ENCODE measurements at regions not wholly inside any gene's neighbourhood (a gene's known extent, or its start where the extent isn't known, plus 50 kb on each side); places are given as distances from the start of the nearest gene placed in this dataset.

- POLR2A ChIA-PET: no interaction called here
- H3K4me1 Mint-ChIP-seq: peaks cover 2% of the 10 kb centered on the region; the same call in 1 of the 2 replicates
- no peaks in the 10 kb centered on the region for H3K36me3 Mint-ChIP-seq
- no peaks in the 10 kb centered on the region for H3K9me3 Mint-ChIP-seq
- no peak for DNase-seq (ENCODE audit: low spot score)
- no peak for ATAC-seq
- no peak for TF ChIP-seq ETV6 (CRISPR knock-in tag; IDR thresholded peaks at IDR 0.05)
- TF ChIP-seq ARID4B (CRISPR knock-in tag; IDR thresholded peaks at IDR 0.05; ENCODE audit: borderline replicate concordance): no peak
- TF ChIP-seq NFYB (CRISPR knock-in tag; conservative IDR thresholded peaks at IDR 0.05; ENCODE audit: low read depth): no peak
- no peak for TF ChIP-seq FOXK1 (CRISPR knock-in tag; IDR thresholded peaks at IDR 0.05)
- no peak for TF ChIP-seq NR1H2 (CRISPR knock-in tag; IDR thresholded peaks at IDR 0.05)
- no peak for TF ChIP-seq SOX15 (CRISPR knock-in tag; IDR thresholded peaks at IDR 0.05)
- TF ChIP-seq USF1 (CRISPR knock-in tag; IDR thresholded peaks at IDR 0.05): no peak
- TF ChIP-seq NR2C2 (CRISPR knock-in tag; IDR thresholded peaks at IDR 0.05): no peak
- TF ChIP-seq PRDM15 (CRISPR knock-in tag; IDR thresholded peaks at IDR 0.05): no peak
- TF ChIP-seq E2F4 (CRISPR knock-in tag; IDR thresholded peaks at IDR 0.05; ENCODE audit: borderline replicate concordance, low read depth): no peak
- CTCF ChIA-PET: interaction anchor here (0.9 to 3.3 kb wide), 2 partner anchors 8 to 26 kb away, joined by 3 to 15 read pairs; no protein-coding TSS in a partner anchor
- H3K27me3 Mint-ChIP-seq (ENCODE audit: low read depth): peaks cover 5% of the 10 kb centered on the region
- no peak overlapping the region for H3K4me3 Mint-ChIP-seq
- H3K27ac Mint-ChIP-seq: no peak overlapping the region
Observed at GRCh38 chr3:10746684-10747083, 69.3 kb upstream of the SLC6A11 start.

- Mint-ChIP-seq H3K27ac (no peak overlapping the region), H3K4me1 (peaks cover 2% of the 10 kb centered on the region; the same call in 1 of the 2 replicates), H3K9me3 (no peaks in the 10 kb centered on the region), H3K4me3 (no peak overlapping the region), H3K27me3 (ENCODE audit: low read depth) (peaks cover 5% of the 10 kb centered on the region), H3K36me3 (no peaks in the 10 kb centered on the region)
- ChIA-PET CTCF (interaction anchor here (0.9 to 3.3 kb wide), 3 partner anchors 8 to 195 kb away, joined by 3 to 15 read pairs (median 3); no protein-coding TSS in a partner anchor), POLR2A (no interaction called here)
- no peak for ATAC-seq
- DNase-seq (ENCODE audit: low spot score): no peak
- TF ChIP-seq ZNF532 (CRISPR knock-in tag; IDR thresholded peaks at IDR 0.05; ENCODE audit: borderline replicate concordance): no peak
- TF ChIP-seq ZBTB43 (CRISPR knock-in tag; IDR thresholded peaks at IDR 0.05): no peak
- TF ChIP-seq AR (CRISPR knock-in tag; IDR thresholded peaks at IDR 0.05): no peak
- TF ChIP-seq GTF2I (CRISPR knock-in tag; conservative IDR thresholded peaks at IDR 0.05): no peak
- TF ChIP-seq ZBTB21 (CRISPR knock-in tag; IDR thresholded peaks at IDR 0.05; ENCODE audit: borderline replicate concordance): no peak
Observed at GRCh38 chr3:10747341-10747740, 68.7 kb upstream of the SLC6A11 start.
